Osteocyte (in vitro differentiated cells): ENCODE measurements at regions not wholly inside any gene's neighbourhood (a gene's known extent, or its start where the extent isn't known, plus 50 kb on each side); places are given as distances from the start of the nearest gene placed in this dataset.

ENCODE experiments used
- DNase-seq: peaks from one replicate; pipeline ENCODE4 v3.0.0; 2021; ENCODE audit warnings: mixed read lengths; ENCODE audit not compliant: unreplicated experiment; ENCODE audit errors: extremely low spot score
- H3K27ac Mint-ChIP-seq: one replicate; pipeline ENCODE4 v1.8.0; 2021; ENCODE audit warnings: mild to moderate bottlenecking, mixed read lengths; ENCODE audit not compliant: unreplicated experiment
- H3K27me3 Mint-ChIP-seq: one replicate; pipeline ENCODE4 v1.8.0; 2021; ENCODE audit warnings: mixed read lengths; ENCODE audit not compliant: unreplicated experiment
- H3K36me3 Mint-ChIP-seq: one replicate; pipeline ENCODE4 v1.8.0; 2021; ENCODE audit warnings: mixed read lengths; ENCODE audit not compliant: unreplicated experiment
- H3K4me1 Mint-ChIP-seq: one replicate; pipeline ENCODE4 v1.8.0; 2021; ENCODE audit warnings: mixed read lengths; ENCODE audit not compliant: unreplicated experiment
- H3K4me3 Mint-ChIP-seq: one replicate; pipeline ENCODE4 v1.8.0; 2021; ENCODE audit warnings: mild to moderate bottlenecking, moderate library complexity, mixed read lengths; ENCODE audit not compliant: unreplicated experiment
- H3K9me3 Mint-ChIP-seq: one replicate; pipeline ENCODE4 v1.8.0; 2021; ENCODE audit warnings: mixed read lengths; ENCODE audit not compliant: unreplicated experiment
- TF ChIP-seq, protein P1 (sequence below): fragments of 200-600 bp; sonication (generic); IDR thresholded peaks from 2 replicates; pipeline ENCODE4 v1.5.0; 2021; ENCODE audit warnings: antibody characterized with exemption, mild to moderate bottlenecking, moderate library complexity

DNA sequence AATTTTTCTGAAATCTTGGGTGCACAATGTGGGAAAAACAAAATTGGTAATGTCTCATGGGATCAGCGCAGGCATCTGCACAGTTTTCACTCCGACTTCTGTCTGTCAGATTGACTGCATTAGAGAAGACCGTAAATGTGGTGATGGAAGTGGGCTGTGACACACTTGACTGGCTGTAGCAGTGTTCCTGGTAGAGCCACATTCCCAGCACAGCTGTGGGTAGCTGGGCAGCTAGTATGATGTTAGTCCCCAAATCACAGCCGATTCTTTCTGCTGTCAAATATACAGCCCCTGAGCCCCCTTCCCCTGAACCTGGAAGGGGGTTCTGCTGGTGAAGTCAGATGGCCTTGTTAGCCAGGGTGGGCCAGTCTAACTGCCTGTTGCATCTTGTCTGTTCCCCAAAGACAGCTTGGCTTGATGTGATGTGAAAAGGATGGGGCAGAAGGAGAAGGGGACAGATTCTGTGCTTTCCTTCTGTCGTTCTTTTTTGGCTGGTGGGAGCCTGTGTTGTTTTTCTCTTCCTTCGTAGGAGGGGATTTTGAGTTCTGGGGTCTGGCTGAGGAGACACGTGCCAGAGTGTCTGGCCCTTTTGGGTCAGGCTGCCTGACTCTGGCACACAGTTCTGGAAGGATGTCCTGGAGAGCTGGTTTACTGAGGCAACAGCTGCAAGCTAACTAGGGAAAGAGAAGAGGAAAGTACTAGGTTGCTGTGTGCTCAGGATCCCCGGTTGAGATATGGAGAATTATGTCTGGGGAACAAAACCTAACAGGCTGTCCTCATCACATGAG is 66.4 kb upstream of the SPRY4 start:
- Mint-ChIP-seq H3K27ac (no peak overlapping the region), H3K4me1 (peaks cover 27% of the 10 kb centered on the region), H3K36me3 (peaks cover 10% of the 10 kb centered on the region), H3K4me3 (no peak overlapping the region), H3K9me3 (peaks cover 12% of the 10 kb centered on the region), H3K27me3 (peaks cover 8% of the 10 kb centered on the region)
- TF ChIP-seq, protein P1, sequence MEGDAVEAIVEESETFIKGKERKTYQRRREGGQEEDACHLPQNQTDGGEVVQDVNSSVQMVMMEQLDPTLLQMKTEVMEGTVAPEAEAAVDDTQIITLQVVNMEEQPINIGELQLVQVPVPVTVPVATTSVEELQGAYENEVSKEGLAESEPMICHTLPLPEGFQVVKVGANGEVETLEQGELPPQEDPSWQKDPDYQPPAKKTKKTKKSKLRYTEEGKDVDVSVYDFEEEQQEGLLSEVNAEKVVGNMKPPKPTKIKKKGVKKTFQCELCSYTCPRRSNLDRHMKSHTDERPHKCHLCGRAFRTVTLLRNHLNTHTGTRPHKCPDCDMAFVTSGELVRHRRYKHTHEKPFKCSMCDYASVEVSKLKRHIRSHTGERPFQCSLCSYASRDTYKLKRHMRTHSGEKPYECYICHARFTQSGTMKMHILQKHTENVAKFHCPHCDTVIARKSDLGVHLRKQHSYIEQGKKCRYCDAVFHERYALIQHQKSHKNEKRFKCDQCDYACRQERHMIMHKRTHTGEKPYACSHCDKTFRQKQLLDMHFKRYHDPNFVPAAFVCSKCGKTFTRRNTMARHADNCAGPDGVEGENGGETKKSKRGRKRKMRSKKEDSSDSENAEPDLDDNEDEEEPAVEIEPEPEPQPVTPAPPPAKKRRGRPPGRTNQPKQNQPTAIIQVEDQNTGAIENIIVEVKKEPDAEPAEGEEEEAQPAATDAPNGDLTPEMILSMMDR, result no peak
- no peak for DNase-seq

DNA sequence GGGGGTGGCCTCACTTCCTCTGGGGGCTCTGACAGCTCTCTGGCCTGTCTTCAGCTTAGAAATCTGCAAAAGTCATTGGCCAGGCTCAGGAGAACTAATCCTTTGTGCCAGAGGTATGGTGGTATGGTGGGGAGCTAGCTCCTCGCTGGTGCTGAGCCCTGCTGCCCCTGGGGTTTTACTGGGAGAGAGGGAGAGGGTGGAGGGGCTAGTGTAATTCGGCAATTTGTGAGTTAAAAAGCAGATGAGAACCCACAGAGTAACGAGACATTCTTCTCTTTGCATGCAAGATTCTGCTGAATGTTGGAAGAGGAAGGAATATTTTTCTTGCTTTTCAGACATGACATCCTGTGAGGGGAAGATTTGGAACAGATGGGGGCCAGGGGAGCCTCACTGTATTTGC is 65.5 kb upstream of the SPRY4 start:
- Mint-ChIP-seq H3K36me3 (peaks cover 3% of the 10 kb centered on the region), H3K27ac (peak overlapping the region; percentile 33), H3K27me3 (peaks cover 8% of the 10 kb centered on the region), H3K4me1 (peaks cover 27% of the 10 kb centered on the region), H3K9me3 (peaks cover 3% of the 10 kb centered on the region), H3K4me3 (no peak overlapping the region)
- TF ChIP-seq, protein P1, result no peak
- no peak for DNase-seq

DNA sequence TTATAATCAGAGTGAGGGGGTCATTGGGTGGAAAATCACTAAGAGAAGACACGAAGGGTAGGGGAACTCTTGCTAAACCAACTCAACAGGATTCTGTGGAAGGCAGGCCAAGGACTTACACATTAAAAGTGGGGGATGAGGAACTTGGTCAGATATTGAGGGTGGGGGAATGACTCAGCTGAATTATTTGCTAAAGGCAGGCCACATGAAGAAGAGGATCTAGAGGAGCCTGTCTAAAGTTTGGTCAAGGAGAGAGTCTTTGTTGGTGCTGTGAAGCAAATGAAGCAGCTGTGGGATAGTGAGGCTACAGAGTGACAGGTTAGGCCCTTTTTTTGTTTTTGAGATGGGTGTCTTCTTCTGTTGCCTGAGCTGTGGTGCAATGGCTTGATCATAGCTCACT is 63.9 kb upstream of the SPRY4 start:
- TF ChIP-seq, protein P1, result no peak
- no peak for DNase-seq
- H3K27ac Mint-ChIP-seq, result no peak overlapping the region
- H3K36me3 Mint-ChIP-seq, result peaks cover 1% of the 10 kb centered on the region
- H3K9me3 Mint-ChIP-seq, result no peaks in the 10 kb centered on the region
- H3K27me3 Mint-ChIP-seq, result peaks cover 8% of the 10 kb centered on the region
- H3K4me1 Mint-ChIP-seq, result peaks cover 27% of the 10 kb centered on the region
- no peak overlapping the region for H3K4me3 Mint-ChIP-seq

DNA sequence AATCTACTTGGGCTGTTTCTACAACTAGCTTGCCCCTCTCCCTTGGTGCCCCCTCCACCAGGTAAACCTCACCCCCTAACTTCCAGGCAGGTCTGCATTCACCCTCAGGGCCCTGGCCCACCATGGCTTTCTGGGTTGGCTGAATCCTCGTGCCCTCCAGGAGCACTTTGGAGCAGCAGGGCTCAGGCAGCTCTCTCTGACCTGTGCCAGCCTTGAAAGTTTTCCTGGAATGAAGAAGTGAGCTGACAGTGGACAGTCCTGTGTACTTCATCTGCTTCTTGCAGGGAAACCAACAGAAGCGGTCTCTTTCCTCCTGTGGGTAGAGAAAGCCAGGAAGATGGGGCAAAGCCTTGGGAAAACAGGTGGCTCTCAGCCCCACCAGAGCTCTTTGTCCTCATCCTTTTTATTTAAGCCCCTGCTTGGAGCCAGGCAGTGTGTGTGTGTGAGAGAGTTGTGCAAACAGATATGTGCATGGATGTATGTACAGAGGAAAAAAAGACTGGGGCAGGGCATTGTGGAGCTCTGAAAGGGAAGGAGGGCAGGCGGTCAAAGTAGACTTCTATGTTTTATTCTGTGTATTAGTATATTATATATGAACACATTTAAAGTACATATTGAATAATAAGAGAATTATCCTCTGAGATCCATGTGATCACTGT is 62.3 kb upstream of the SPRY4 start:
- H3K27me3 Mint-ChIP-seq, result peaks cover 8% of the 10 kb centered on the region
- TF ChIP-seq, protein P1, result no peak
- H3K27ac Mint-ChIP-seq, result no peak overlapping the region
- H3K4me1 Mint-ChIP-seq, result peaks cover 27% of the 10 kb centered on the region
- DNase-seq, result no peak
- H3K4me3 Mint-ChIP-seq, result no peak overlapping the region
- H3K36me3 Mint-ChIP-seq, result peaks cover 1% of the 10 kb centered on the region
- H3K9me3 Mint-ChIP-seq, result no peaks in the 10 kb centered on the region
